Cardiac fibroblast (primary cell): ENCODE measurements at regions not wholly inside any gene's neighbourhood (a gene's known extent, or its start where the extent isn't known, plus 50 kb on each side); places are given as distances from the start of the nearest gene placed in this dataset.

Experiments used
- DNase-seq, 2 donors: peaks; one replicate each; pipeline versions ENCODE4 v3.0.0 to v3.0.0-alpha.2; 2010; ENCODE audit warnings: low read depth in 2 of 2
- H3K4me3 ChIP-seq, 2 donors: replicated peaks in 1 of 2; 1 replicate in 1 of 2; 2 replicates in 1 of 2; pipeline ENCODE4 v1.5.1; 2011; ENCODE audit warnings: low read depth in 2 of 2, low read length in 2 of 2, mild to moderate bottlenecking in 2 of 2, moderate library complexity in 1 of 2
- CTCF ChIP-seq: IDR thresholded peaks from one replicate; pipeline ENCODE4 v1.5.1; 2011; ENCODE audit warnings: low read depth, mild to moderate bottlenecking, low read length, inconsistent platforms

- no peak for TF ChIP-seq CTCF
- no peak for DNase-seq
- H3K4me3 ChIP-seq, result no peak overlapping the region
These were observed 136.7 kb downstream of the IRS2 start for GRCh38 chr13:109649713-109650112.

- no peak for TF ChIP-seq CTCF
- DNase-seq, result no peak
- H3K4me3 ChIP-seq, result no peak overlapping the region
These were observed 138.7 kb downstream of the IRS2 start for GRCh38 chr13:109647699-109648098.

- peak; percentile 81 to 98 for DNase-seq
These were observed 139.3 kb downstream of the IRS2 start for GRCh38 chr13:109647053-109647452.

GRCh38 chr13:109646423-109646822, 140.0 kb downstream of the IRS2 start:
- no peak for DNase-seq
- TF ChIP-seq CTCF, result no peak
- no peak overlapping the region for H3K4me3 ChIP-seq

More at GRCh38 chr13:109647053-109647452, 139.3 kb downstream of the IRS2 start:
- no peak overlapping the region for H3K4me3 ChIP-seq
- no peak for TF ChIP-seq CTCF

GRCh38 chr13:109645831-109646230, 140.6 kb downstream of the IRS2 start:
- no peak overlapping the region for H3K4me3 ChIP-seq
- DNase-seq, result no peak
- no peak for TF ChIP-seq CTCF

- H3K4me3 ChIP-seq, result no peak overlapping the region
- DNase-seq, result no peak
- TF ChIP-seq CTCF, result no peak
These were observed 141.4 kb downstream of the IRS2 start for GRCh38 chr13:109644956-109645355.

- no peak for TF ChIP-seq CTCF
These were observed 142.2 kb downstream of the IRS2 start for GRCh38 chr13:109644069-109644750.

More at GRCh38 chr13:109644069-109644750, 142.2 kb downstream of the IRS2 start:
- no peak for DNase-seq
- H3K4me3 ChIP-seq, result no peak overlapping the region
